HG03025 (cell line): ENCODE measurements at regions not wholly inside any gene's neighbourhood (a gene's known extent, or its start where the extent isn't known, plus 50 kb on each side); places are given as distances from the start of the nearest gene placed in this dataset.
A peak's percentile ranks its signal among the peaks of the same experiment; 100 is the strongest.
"Not testable (repeated sequence)": the region's sequence is repeated elsewhere in the genome, so short reads cannot be mapped to it uniquely, and the experiment has no call there.

Experiments
- ATAC-seq: cut with Tn5 transposase; IDR thresholded peaks from one replicate; pipeline ENCODE4 v1.9.1; 2021; ENCODE audit warnings: mild to moderate bottlenecking, moderate library complexity; ENCODE audit not compliant: unreplicated experiment, low FRiP score

DNA sequence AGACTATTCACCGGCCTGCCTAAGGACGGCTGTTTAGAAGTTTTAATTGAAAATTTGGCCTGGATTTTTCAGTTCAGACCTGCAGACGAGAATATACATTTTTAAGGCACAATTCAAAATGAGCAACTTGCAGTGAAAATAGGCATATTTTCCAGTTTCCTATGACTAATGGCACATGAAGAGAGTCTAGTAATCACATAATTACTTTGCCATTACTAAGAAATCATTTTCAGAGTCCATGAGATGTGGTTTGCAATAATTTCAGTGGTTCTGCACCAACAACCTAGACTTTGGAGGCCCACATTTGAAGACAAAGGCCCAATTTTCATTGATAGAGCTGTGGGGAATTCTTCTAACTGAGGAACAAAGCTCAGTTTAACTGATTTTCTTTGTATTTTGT is 205.3 kb downstream of the SOX2 start:
- no peak for ATAC-seq

DNA sequence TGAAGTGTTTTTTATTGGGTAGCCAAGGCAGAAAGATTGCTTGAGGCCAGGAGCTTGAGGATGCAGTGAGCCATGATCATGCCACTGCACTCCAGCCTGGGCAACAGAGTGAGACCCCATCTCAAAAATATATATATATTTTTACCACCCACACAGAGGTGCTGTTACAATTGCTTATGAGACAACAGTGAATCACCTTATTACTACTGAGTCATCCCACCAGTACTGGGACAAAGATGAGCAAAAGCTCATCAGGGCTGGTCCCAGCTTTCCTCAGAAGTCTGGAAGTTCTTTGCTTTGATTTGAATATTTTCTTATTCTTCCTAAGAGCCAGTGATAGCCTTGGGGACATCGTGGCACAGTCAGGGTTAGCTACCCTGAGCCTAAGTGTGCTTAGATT is 207.7 kb downstream of the SOX2 start:
- no peak for ATAC-seq

DNA sequence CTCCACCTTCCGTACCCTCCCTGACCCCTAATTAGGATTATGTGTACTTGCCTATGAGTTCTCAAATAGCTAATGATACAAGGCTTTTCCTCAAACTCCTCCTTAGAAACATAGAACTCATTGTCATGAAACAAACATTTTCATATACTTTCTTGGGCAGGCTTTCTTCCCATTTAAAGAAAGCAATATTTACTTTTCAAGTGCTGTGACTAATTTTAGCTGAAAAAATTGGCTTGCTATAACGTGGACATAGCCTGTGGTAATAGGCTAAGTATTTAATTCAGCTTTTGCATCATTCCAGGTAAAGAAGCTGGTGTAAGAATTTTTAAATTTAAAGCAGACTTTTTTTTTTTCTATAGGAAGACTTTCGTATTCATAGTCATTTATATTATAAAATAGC is 208.7 kb downstream of the SOX2 start:
- no peak for ATAC-seq

DNA sequence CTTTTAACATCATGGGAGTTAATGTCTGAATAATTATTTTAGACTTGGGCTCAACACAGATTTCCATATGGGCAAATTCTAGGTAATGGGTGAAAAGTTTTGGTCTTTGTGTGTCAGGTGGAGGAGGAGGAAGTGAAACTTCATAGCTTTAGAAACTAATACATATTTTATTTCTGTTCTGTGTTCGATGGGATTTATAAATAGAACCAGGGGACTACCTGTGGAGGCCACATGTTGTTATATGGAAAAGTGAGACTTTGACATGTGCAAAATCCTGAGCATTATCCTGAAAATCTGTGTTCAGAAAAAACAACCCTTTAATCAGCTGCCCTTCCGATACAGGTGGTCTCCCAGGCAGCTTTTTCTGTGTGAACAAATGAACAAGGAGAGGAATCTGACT is 209.5 kb downstream of the SOX2 start:
- ATAC-seq = peak; percentile 98

DNA sequence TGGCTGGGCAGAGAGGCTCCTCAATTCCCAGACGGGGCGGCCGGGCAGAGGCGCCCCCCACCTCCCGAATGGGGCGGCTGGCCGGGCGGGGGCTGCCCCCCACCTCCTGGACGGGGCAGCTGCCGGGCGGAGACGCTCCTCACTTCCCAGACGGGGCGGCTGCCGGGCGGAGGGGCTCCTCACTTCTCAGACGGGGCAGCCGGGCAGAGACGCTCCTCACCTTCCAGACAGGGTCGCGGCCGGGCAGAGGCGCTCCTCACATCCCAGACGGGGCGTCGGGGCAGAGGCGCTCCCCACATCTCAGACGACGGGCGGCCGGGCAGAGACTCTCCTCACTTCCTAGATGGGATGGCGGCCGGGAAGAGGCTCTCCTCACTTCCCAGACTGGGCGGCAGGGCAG is 214.1 kb downstream of the SOX2 start:
- ATAC-seq = not testable (repeated sequence)

DNA sequence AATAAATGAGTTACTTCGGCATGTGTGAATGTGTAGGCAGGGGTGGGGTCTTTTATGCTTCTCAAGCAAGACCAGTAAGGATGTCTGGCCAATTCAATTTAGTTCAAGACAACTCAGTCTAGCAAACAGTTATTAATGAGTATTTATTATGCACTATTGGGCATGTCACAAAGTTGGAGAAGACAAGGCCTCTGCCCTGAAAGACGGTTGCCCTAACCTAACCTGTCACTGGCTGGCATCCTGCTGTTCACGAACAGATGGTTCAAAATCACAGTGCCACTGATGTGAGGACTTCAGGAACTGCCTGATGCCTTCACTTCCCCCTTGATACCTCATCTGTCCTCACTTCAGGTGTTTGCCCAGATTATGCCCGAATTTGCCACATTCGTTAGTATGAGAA is 217.8 kb downstream of the SOX2 start:
- no peak for ATAC-seq

DNA sequence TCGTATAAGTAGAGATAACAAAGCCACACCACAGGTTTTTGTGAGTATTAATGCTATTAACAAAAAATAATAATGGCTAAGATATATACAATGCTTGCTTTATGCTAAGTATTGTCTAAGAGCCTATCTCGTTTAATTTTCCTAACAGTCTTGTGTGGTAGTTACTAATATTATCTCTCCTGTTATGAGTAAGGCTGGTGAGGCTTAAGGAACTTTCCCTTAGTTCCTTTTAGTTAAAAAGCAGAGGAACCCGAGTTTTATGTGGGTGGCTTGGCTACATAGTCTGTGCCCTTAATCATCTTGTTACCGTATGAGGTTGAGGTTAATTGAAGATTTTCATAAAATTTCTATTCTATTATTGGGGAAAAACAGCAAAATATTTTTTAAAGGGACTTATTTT is 218.4 kb downstream of the SOX2 start:
- no peak for ATAC-seq

DNA sequence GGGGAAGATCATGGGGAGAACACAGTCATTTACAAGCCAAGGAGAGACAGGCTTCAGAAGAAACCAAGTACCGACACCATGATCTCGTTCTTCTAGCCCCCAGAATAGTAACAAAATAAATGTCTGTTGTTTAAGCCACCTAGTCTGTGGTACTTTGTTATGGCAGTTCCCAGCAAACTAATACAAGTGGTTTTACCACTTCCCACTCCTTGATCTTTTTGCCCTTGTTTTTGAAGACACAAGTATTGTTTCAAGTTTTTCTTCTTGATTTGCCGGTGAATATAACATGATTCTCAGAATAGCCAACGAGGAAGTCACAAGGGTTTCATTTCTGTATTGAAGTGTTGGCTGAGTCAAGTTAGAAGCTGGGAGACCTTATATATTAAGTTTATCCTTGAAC is 220.3 kb downstream of the SOX2 start:
- ATAC-seq = peak; percentile 77

DNA sequence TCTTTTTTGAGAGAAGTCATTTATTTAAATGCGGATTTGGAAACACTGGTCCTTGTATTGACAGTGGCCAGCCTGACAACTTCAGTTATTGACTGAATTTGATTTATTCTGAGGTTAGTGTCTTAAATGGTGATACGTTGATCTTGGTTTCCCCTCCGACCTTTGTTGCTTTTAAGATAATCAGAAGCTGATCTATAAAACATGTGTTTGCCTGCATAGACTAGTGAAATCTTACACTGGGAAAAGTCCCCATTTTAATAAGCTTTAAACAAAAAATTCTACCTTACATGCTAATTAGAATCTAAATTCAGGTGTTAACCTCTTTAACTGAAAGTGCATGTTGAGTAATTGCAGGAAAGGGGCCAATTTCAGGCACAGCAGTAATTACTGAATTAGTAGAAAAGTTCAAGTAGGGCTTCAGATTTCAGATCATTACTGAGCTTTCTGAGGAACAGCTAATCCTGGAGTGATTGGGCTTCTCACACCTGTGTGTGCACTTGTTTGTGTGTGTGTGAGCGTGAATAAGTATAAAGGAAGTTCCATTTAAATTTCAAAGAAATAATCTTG is 221.4 kb downstream of the SOX2 start:
- ATAC-seq = peak; percentile 41

DNA sequence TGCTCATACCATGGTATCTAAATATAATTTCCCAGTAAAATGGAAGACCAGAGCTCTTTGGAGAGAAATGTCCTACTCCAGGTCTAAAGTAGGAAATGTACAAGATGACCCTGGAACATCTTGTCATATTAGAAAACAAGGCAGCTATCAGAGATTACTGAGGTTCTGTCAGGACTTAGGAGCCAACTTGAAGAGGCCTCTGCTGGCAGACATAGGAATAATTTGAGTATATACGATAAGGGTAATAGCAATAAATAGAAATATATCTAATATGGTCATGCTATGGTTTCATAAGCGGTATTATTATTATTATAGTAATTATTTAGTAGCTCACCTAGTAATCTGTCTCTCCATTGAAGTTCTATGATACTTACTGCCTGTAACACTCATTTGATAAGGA is 224.2 kb downstream of the SOX2 start:
- no peak for ATAC-seq

DNA sequence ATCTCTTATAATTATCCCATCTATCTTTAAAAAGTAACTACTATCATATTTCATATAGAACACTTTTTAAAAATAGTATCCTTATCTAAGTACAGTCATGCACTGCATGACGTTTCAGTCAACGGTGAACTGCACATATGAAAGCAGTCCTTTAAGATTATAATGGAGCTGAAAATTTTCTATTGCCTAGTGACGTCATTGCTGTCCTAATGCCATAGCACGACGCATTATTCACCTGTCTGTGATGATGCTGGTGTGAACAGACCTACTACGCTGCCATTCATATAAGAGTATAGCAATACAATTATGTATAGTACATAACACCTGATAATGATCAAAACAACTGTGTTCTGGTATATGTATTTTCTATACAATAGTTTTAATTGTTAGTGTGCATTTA is 225.0 kb downstream of the SOX2 start:
- no peak for ATAC-seq

DNA sequence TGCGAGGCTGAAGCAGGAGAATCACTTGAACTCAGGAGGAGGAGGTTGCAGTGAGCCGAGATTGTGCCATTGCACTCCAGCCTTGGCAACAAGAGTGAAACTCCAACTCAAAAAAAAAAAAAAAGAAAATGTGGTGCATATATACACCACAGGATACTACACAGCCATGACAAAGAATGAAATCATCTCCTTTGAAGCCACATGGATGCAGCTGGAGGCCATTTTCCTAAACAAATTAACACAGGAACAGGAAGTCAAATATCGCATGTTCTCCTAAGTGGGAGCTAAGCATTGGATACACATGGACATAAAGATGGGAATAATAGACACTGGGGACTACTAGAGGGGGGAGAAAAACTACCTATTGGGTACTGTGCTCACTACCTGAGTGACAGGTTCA is 226.9 kb downstream of the SOX2 start:
- not testable (repeated sequence) for ATAC-seq

DNA sequence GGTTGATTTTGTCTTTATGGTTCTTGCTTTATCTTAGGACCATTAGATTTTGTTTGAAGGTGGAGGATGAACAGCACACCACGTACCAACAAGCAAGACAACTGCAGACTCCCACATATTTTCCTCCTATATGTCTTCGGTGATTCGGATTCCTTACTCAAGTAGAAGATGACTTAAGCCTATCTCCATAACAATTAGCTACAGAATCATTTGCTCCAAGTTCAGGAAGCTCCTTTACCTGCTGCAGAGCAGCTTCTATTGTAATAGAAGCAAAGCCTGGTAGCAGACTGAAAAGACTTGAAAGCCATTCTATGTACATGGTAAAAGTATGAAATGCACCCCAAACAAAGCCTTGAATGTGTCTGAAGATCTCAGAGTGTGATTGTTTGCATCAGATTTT is 229.0 kb downstream of the SOX2 start:
- no peak for ATAC-seq

DNA sequence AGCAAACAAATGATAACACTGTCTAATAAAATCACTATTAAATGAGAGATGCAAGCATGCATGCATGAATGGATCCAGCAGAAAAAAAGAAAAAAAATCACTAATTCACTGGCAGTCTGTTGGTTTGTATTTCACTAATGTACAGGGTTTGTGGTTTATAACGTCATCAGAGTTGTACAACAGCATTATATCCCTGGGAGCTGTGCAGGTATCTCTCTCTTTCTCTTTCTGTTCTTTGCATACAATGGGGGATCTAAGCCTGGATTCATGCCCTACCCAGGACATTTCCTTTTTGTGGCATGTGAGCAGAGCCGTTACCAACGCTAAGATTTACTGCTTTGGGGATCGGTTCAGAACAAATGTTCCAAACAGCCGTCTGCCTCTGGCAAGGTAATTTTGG is 229.5 kb downstream of the SOX2 start:
- ATAC-seq = peak; percentile 82

DNA sequence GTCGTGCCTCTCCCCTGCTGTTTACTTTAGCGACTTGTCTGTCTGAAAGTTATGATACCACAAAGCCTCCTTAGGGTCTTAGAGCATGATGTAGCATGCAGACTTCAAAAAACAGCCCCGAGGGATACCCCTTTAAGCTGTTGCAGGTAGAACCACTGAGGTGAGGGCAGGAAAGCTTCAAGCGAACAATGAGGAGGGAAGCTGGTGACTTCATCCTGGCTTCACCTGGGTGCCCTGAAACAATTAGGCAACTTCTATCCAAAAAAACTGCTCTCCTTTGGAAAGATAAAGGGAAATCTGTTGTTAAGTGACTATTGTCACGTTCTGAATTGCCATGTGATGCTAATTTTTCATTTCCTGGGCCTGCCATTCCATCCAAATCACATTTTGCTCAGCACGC is 231.6 kb downstream of the SOX2 start:
- ATAC-seq = no peak

DNA sequence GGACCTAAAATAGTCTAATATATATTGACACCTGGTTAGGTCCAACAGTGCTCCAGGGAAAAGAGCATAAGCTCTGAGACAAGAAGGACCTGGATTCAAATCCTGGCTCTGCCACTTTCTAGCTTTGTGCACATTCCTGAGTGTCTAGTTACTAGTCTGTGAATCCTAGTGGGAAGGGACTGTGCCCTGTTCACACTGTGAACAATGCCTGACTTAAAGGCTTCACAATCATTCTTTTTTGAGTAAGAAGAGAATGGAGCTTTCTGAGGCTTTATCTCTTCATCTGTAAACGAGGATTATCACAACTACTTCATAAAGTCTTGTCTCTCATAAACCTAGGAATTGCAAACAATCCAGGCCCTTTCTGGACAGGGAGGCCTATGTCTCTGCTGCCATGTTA is 235.9 kb downstream of the SOX2 start:
- no peak for ATAC-seq

DNA sequence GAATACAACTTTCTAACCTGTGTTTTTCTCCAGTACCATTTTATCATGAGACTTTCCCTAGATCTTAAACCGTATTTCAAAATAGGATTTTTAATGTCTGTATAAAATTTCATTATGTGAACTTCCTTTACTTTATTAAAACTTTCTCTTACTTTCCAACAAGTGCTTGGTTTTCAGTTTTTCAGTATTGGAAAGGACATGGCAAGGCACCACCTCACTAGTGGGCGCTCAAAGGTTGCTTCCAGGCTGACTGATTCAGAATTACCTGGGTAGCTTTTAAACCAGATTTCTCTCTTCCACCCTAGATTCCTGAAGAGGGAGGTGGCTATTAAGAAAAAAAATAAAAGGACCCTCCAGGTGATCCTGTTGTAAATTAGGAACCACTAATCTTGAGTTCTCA is 236.6 kb downstream of the SOX2 start:
- ATAC-seq = no peak

DNA sequence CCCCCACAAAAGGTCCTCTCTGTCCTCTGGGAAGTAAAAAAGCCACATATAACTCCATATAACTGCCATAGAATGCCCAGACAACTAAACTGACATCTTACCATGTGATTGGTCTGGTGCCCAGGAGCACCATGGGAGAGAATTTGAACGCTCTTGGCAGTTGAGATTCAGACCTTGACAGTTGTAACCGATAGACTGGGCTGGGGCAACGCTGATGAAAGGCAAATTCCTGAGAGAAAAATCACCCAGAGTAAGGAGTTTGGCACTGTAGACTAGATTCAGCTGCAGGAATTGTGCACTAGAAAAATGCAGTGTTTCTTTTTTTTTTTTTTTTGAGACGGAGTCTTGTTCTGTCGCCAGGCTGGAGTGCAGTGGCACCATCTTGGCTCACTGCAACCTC is 240.5 kb downstream of the SOX2 start:
- no peak for ATAC-seq

DNA sequence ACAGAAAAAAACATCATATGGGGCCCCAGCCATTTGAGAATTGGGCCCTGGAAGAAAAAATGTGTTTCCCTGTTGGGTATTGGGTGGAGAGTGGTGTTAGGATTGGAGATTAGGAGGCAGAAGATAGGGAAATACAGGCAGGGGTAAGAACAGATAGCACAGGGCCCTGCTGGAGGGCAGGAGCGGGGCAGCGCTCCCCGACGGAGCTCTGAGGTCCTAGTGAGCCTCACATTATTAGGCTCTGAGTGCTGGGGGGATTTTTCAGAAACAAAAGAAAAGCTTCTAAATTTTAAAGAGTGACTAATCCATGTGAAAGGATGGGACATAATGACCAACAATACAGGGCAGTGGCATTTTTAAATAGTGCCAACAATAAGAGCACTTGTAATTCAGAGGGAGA is 241.2 kb downstream of the SOX2 start:
- no peak for ATAC-seq

DNA sequence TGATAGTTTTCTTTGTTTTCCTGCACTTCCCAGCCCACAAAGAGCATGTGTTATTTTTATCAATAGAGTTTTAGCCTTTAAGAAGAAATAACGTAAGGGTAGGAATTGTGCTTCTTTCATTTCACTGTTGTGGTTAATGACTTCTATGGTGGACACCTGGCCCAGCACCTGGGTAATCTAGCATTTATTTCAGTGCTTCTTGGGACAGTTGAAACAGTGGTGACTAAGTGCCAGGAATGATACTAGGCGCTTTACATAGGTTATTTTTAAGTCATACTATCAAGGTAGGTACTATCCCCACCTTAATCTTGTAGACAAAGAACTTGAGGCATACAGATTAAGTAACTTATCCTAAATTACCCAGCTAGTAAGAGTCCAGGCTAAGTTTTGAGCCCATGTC is 243.8 kb downstream of the SOX2 start:
- peak; percentile 69 for ATAC-seq

DNA sequence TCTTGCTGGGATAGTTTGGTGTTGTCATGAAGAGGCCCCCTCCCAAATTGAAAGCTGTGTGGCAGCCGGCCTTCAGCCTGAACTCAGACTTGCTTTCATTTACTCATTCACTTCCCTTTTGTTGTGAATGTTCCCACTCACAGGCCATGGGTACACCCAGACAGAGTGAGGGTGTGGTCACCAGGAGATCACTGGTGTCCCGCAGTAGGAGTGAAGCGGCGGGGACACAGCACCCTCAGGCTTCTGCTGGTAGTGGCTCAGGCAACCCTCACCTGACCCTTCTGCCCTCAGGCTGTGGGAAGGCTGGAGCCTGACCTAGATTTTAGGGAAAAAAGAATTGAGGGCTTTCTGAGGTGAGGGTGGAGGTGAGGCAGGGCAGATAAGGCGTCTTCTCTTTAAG is 244.4 kb downstream of the SOX2 start:
- no peak for ATAC-seq

DNA sequence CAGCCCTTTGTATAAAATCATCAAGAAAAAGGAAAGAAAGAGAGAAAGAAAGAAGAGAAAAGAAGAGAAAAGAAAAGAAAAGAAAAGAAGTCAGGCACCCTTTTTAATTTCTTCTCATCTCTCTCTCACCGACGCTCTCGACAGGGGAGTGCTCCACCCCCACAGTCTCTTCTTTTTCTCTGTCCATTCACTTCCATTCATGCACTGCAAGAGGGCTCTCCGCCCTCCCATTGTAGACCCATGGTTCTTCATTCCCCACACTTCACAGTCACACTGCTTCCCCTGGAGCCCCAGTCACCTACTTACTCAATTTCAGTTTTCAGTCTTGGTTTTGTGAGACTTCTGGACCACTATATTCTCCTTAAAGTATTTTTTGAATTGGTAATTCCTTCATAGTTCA is 254.7 kb downstream of the SOX2 start:
- no peak for ATAC-seq

DNA sequence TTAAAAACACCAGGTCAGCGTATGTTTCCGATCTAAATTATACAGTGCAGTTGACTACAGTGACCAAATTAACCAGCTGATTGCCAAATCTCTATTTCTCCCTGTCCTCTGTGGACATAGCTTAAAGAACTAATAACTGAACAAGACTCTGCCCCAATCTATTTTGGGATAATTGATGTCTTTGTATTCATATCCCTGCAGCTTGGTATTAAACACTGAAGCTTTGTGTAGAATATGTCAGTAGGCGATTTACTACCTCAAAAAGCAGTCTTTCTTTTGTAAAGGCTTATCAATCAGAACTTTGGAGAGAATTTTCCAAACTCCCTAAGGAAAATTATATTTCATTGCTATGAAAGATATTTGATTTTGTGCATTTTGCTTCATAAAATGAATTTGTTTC is 258.2 kb downstream of the SOX2 start:
- no peak for ATAC-seq
